ENCODE measurements at regions not wholly inside any gene's neighbourhood (a gene's known extent, or its start where the extent isn't known, plus 50 kb on each side); places are given as distances from the start of the nearest gene placed in this dataset.

DNA sequence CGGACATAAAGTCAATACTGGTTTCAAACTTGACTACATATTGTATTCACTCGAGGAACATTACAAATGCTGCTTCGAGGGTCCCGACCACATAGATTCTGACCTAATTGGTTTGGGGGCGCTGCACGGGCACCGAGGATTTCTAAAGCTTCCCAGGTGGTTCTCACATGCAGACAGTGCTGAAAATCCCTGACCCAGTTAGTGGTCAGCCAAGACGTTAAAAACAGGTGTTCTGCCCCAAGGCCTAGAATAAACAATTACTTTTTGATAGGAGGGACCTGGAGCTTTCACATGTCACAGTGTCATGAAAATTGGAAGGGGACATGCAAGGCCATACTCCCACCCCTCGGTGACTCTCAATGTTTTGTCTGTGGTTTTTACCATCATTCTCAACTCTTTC is 368.9 kb downstream of the RNF144A start:
- no peak for TF ChIP-seq ZNF157 (tag by site-specific recombination; IDR thresholded peaks at IDR 0.05)
- Histone ChIP-seq H3K36me3 (ENCODE audit: control insufficient read depth in 2 of 2, insufficient read depth in 1 of 2, low read length in 2 of 2) (no peaks in the 10 kb centered on the region), H3K4me1 (ENCODE audit: control insufficient read depth, insufficient read depth, low read length) (no peaks in the 10 kb centered on the region), H3K4me3 (ENCODE audit: low read depth, low read length) (no peak overlapping the region), H3K9me3 (ENCODE audit: control insufficient read depth, insufficient read depth, low read depth, low read length) (no peaks in the 10 kb centered on the region), H3K27ac (ENCODE audit: extremely low read depth, low read depth, low read length) (no peak overlapping the region)
- ChIA-PET POLR2A (no interaction called here), CTCF (no interaction called here)

- TF ChIP-seq ZNF391 (tag by site-specific recombination; IDR thresholded peaks at IDR 0.05; ENCODE audit: borderline replicate concordance, low read depth): no peak
- TF ChIP-seq ZNF645 (tag by site-specific recombination; IDR thresholded peaks at IDR 0.05): no peak
- no peaks in the 10 kb centered on the region for H3K36me3 ChIP-seq (ENCODE audit: control insufficient read depth in 2 of 2, insufficient read depth in 1 of 2, low read length in 2 of 2)
- no peaks in the 10 kb centered on the region for H3K4me1 ChIP-seq (ENCODE audit: control insufficient read depth, insufficient read depth, low read length)
- ChIA-PET CTCF (no interaction called here), POLR2A (no interaction called here)
- H3K27ac ChIP-seq (ENCODE audit: extremely low read depth, low read depth, low read length): no peak overlapping the region
- H3K4me3 ChIP-seq (ENCODE audit: low read depth, low read length): no peak overlapping the region
- H3K9me3 ChIP-seq (ENCODE audit: control insufficient read depth, insufficient read depth, low read depth, low read length): no peaks in the 10 kb centered on the region
Measured at GRCh38 chr2:7288484-7288883, 371.3 kb downstream of the RNF144A start.

DNA sequence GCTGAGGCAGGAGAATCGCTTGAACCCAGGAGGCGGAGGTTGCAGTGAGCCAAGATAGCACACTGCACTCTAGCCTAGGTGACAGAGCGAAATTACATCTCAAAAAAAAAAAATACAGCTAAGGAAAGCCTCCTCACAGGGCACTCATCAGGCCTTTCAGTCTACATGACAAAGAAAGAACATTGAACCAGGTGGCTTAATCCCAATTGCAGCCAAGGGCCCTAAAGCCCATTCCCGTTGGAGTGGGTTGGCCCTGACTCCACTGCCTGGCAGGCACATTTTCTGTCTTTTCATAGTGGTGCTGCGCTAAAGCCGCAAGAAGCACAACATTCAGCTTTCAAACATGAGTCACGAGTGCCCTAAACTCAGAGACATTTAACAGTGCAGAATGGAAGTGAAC is 372.5 kb downstream of the RNF144A start:
- H3K36me3 ChIP-seq (ENCODE audit: control insufficient read depth in 2 of 2, insufficient read depth in 1 of 2, low read length in 2 of 2): no peaks in the 10 kb centered on the region
- TF ChIP-seq ZSCAN30 (tag by site-specific recombination; IDR thresholded peaks at IDR 0.05): no peak
- no peak for TF ChIP-seq ZBTB8A (tag by site-specific recombination; IDR thresholded peaks at IDR 0.05)
- no peak for TF ChIP-seq HOXA7 (CRISPR knock-in tag; IDR thresholded peaks at IDR 0.05; ENCODE audit: borderline replicate concordance)
- no peak for TF ChIP-seq PBX3 (CRISPR knock-in tag; IDR thresholded peaks at IDR 0.05)
- TF ChIP-seq ZNF624 (tag by site-specific recombination; IDR thresholded peaks at IDR 0.05): no peak
- no peak for TF ChIP-seq ZNF560 (tag by site-specific recombination; IDR thresholded peaks at IDR 0.05; ENCODE audit: borderline replicate concordance)
- TF ChIP-seq INSM2 (tag by site-specific recombination; IDR thresholded peaks at IDR 0.05): no peak
- no peak for TF ChIP-seq ZNF529 (tag by site-specific recombination; IDR thresholded peaks at IDR 0.05; ENCODE audit: insufficient replicate concordance)
- TF ChIP-seq, protein P1, sequence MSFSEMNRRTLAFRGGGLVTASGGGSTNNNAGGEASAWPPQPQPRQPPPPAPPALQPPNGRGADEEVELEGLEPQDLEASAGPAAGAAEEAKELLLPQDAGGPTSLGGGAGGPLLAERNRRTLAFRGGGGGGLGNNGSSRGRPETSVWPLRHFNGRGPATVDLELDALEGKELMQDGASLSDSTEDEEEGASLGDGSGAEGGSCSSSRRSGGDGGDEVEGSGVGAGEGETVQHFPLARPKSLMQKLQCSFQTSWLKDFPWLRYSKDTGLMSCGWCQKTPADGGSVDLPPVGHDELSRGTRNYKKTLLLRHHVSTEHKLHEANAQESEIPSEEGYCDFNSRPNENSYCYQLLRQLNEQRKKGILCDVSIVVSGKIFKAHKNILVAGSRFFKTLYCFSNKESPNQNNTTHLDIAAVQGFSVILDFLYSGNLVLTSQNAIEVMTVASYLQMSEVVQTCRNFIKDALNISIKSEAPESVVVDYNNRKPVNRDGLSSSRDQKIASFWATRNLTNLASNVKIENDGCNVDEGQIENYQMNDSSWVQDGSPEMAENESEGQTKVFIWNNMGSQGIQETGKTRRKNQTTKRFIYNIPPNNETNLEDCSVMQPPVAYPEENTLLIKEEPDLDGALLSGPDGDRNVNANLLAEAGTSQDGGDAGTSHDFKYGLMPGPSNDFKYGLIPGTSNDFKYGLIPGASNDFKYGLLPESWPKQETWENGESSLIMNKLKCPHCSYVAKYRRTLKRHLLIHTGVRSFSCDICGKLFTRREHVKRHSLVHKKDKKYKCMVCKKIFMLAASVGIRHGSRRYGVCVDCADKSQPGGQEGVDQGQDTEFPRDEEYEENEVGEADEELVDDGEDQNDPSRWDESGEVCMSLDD (tag by site-specific recombination; IDR thresholded peaks at IDR 0.05): no peak
- TF ChIP-seq ZSCAN16 (tag by site-specific recombination; IDR thresholded peaks at IDR 0.05): no peak
- ChIA-PET POLR2A (no interaction called here), CTCF (no interaction called here)
- H3K4me1 ChIP-seq (ENCODE audit: control insufficient read depth, insufficient read depth, low read length): no peaks in the 10 kb centered on the region
- H3K4me3 ChIP-seq (ENCODE audit: low read depth, low read length): no peak overlapping the region
- no peak overlapping the region for H3K27ac ChIP-seq (ENCODE audit: extremely low read depth, low read depth, low read length)
- no peaks in the 10 kb centered on the region for H3K9me3 ChIP-seq (ENCODE audit: control insufficient read depth, insufficient read depth, low read depth, low read length)
